Thoracic aorta (tissue), 2 donors: ENCODE measurements at regions not wholly inside any gene's neighbourhood (a gene's known extent, or its start where the extent isn't known, plus 50 kb on each side); places are given as distances from the start of the nearest gene placed in this dataset.

ENCODE experiments used
- ATAC-seq: fragments of 150-250 bp; one replicate; pipeline ENCODE4 v1.8.0; 2017; ENCODE audit warnings: low read depth; ENCODE audit not compliant: insufficient number of reproducible peaks, low FRiP score
- DNase-seq: peaks from one replicate; pipeline ENCODE4 v3.0.0-alpha.2; 2020; ENCODE audit warnings: low spot score
- H3K27ac ChIP-seq, 2 donors: fragments of 200-600 bp; sonication (generic); 1 replicate in 1 of 2; 2 replicates in 1 of 2; pipeline ENCODE4 v1.5.1; 2016; ENCODE audit warnings: mild to moderate bottlenecking in 2 of 2, moderate library complexity in 2 of 2
- H3K27me3 ChIP-seq: fragments of 200-600 bp; sonication (generic); replicated peaks from 2 replicates; pipeline ENCODE4 v1.6.0; 2016; ENCODE audit warnings: mild to moderate bottlenecking; ENCODE audit not compliant: insufficient read depth
- H3K36me3 ChIP-seq: fragments of 200-600 bp; sonication (generic); one replicate; pipeline ENCODE4 v1.5.1; 2016
- H3K4me1 ChIP-seq, 2 donors: fragments of 200-600 bp; sonication (generic); 1 replicate in 1 of 2; 2 replicates in 1 of 2; pipeline versions ENCODE4 v1.5.1 to v1.6.0; 2016; ENCODE audit warnings: low read depth in 2 of 2, mild to moderate bottlenecking in 1 of 2; ENCODE audit not compliant: control insufficient read depth in 1 of 2
- H3K4me3 ChIP-seq: fragments of 200-600 bp; sonication (generic); 2 replicates; pipeline ENCODE4 v1.5.1; 2016; ENCODE audit warnings: mild to moderate bottlenecking
- H3K9me3 ChIP-seq: fragments of 200-600 bp; sonication (generic); 2 replicates; pipeline ENCODE4 v1.5.1; 2016
- TF ChIP-seq, protein P1 (sequence below): fragments of 200-600 bp; sonication (generic); IDR thresholded peaks from one replicate; pipeline ENCODE4 v1.5.1; 2019; ENCODE audit warnings: antibody characterized with exemption

DNA sequence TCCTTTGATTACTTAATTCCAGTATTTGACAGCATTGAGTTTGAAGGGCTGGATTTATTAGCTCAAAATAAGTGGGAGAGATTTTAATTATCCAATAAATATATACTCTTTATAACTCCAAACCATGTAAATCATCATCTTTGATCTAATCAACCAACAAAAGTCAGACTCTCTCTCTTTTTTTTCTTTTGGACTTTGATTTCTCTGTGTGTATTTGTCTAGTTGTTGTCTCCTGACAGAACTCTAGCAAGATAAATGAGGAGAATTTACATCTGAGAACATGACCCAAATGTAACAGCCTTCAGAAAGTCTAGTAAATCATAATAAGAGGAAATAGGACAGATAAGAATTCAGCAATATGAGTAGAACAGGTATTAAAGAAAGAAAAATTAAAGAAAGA, 567.1 kb downstream of the PPARGC1A start:
- TF ChIP-seq, protein P1, sequence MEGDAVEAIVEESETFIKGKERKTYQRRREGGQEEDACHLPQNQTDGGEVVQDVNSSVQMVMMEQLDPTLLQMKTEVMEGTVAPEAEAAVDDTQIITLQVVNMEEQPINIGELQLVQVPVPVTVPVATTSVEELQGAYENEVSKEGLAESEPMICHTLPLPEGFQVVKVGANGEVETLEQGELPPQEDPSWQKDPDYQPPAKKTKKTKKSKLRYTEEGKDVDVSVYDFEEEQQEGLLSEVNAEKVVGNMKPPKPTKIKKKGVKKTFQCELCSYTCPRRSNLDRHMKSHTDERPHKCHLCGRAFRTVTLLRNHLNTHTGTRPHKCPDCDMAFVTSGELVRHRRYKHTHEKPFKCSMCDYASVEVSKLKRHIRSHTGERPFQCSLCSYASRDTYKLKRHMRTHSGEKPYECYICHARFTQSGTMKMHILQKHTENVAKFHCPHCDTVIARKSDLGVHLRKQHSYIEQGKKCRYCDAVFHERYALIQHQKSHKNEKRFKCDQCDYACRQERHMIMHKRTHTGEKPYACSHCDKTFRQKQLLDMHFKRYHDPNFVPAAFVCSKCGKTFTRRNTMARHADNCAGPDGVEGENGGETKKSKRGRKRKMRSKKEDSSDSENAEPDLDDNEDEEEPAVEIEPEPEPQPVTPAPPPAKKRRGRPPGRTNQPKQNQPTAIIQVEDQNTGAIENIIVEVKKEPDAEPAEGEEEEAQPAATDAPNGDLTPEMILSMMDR: no peak

DNA sequence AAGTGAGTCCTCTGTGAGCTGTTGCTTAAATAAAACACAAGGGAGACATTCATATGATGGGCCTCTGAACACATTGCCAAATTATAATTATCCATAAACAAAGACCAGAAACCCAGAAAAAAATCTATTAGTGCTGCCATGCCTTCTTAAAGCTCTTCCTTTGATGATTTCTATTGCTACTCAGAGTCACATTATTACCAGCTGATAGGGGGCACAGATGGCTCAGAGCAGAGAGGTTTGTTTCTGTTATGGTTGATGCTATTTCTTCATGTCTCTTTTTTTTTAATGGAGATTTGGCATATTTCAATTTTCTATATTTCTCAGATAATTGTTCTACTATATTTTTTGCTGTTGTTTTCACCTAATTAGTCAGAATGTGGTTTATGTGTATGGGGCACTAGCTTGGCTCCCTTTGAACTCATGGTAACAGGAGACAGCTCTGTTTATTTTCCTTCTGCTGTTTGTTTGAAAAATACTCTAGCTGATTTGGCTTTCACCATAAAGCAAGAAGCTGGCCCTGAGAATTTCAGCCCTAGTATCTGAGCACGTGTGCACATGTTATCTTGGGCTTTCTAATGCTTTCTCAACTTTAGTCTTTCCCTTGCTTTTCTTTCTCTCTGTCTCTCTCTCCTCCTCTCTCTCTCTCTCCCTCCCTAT, 568.8 kb downstream of the PPARGC1A start:
- H3K27me3 ChIP-seq: no peaks in the 10 kb centered on the region
- H3K4me3 ChIP-seq: no peak overlapping the region
- ATAC-seq (no peak), DNase-seq (no peak)
- no peak overlapping the region for H3K27ac ChIP-seq
- H3K4me1 ChIP-seq: no peaks in the 10 kb centered on the region
- H3K36me3 ChIP-seq: no peaks in the 10 kb centered on the region
- H3K9me3 ChIP-seq: no peaks in the 10 kb centered on the region
- TF ChIP-seq, protein P1: no peak

More for the DNA sequence above, 567.1 kb downstream of the PPARGC1A start:
- Histone ChIP-seq H3K27ac (no peak overlapping the region), H3K27me3 (no peaks in the 10 kb centered on the region), H3K36me3 (no peaks in the 10 kb centered on the region), H3K9me3 (no peaks in the 10 kb centered on the region), H3K4me1 (no peaks in the 10 kb centered on the region), H3K4me3 (no peak overlapping the region)
- no peak for DNase-seq
- no peak for ATAC-seq

DNA sequence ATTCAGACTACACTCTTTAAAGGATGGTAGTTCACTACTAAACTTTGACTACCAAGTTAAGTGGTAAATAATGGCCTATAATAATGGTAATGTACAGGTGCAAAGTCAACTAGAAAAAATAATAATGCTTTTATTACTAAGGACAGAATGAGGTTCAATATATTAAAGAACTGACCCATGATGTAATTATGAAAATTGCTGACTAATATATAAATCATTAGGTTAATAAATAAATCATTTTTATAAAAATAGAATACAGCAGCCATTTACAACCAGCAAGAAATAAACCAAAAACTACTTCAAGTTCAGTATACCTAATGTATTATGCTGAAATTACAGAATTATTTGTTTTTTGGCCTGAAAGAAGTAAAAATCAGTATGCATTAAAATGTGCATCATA, 577.2 kb downstream of the PPARGC1A start:
- H3K4me1 ChIP-seq: no peaks in the 10 kb centered on the region
- H3K36me3 ChIP-seq: no peaks in the 10 kb centered on the region
- no peaks in the 10 kb centered on the region for H3K27me3 ChIP-seq
- TF ChIP-seq, protein P1: no peak
- no peak for ATAC-seq
- no peak overlapping the region for H3K27ac ChIP-seq
- H3K9me3 ChIP-seq: no peaks in the 10 kb centered on the region
- no peak for DNase-seq
- H3K4me3 ChIP-seq: no peak overlapping the region

DNA sequence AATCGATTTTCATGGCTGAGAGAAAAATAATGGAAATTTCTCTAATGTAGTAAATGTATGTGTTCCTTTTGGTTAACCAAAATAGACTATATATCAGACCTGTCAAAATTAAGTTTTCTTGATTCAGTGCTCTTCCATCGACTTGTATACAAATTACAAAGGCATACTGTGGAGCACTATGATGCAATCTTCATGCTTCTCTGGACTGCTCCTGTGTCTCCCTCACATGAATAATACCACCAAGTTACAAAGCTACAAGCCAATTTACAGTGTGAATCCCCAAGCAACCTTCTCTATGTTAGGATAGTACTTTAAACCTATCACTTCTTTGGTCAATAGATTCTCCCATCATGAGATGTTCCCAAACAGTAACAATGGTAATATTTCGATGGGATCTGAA, 577.9 kb downstream of the PPARGC1A start:
- Histone ChIP-seq H3K36me3 (no peaks in the 10 kb centered on the region), H3K27ac (no peak overlapping the region), H3K4me3 (no peak overlapping the region), H3K4me1 (no peaks in the 10 kb centered on the region), H3K27me3 (no peaks in the 10 kb centered on the region), H3K9me3 (no peaks in the 10 kb centered on the region)
- ATAC-seq: no peak
- no peak for DNase-seq
- TF ChIP-seq, protein P1: no peak

DNA sequence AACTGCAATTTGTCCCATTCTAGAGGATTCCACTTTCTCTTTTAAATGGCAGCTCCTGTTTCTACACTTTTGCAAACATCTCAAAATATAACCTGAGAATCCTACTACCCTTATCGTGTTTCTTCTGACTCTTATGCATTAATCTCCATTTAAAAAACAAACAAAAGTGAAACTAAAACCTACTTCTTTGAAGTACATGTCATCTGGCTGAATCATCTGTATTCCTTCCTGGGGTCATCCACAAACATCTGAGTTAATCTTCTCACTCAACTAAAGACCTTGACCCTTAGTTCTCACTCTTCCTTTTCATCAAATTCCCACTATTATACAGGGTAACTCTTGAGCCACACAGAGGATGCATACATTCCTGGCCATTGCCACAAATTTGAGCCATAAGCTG, 584.8 kb downstream of the PPARGC1A start:
- no peaks in the 10 kb centered on the region for H3K9me3 ChIP-seq
- no peak overlapping the region for H3K4me3 ChIP-seq
- no peak overlapping the region for H3K27ac ChIP-seq
- no peaks in the 10 kb centered on the region for H3K27me3 ChIP-seq
- TF ChIP-seq, protein P1: no peak
- DNase-seq (no peak), ATAC-seq (no peak)
- H3K36me3 ChIP-seq: no peaks in the 10 kb centered on the region
- no peaks in the 10 kb centered on the region for H3K4me1 ChIP-seq
